ENCODE measurements at regions not wholly inside any gene's neighbourhood (a gene's known extent, or its start where the extent isn't known, plus 50 kb on each side); places are given as distances from the start of the nearest gene placed in this dataset.

- Mint-ChIP-seq H3K27me3 (ENCODE audit: low read depth) (no peaks in the 10 kb centered on the region), H3K27ac (ENCODE audit: unreplicated experiment) (no peak overlapping the region), H3K9me3 (ENCODE audit: low read depth) (no peaks in the 10 kb centered on the region), H3K4me3 (ENCODE audit: unreplicated experiment) (no peak overlapping the region), H3K36me3 (ENCODE audit: low read depth) (no peaks in the 10 kb centered on the region), H3K4me1 (ENCODE audit: low read depth) (peaks cover 20% of the 10 kb centered on the region)
- no peak for DNase-seq (ENCODE audit: low spot score)
- no peak for TF ChIP-seq CTCF (IDR thresholded peaks at IDR 0.05)
Measured at GRCh38 chr2:182621810-182622209, 94.2 kb upstream of the DNAJC10 start.

GRCh38 chr2:182622231-182622630, 93.8 kb upstream of the DNAJC10 start:
- DNase-seq (ENCODE audit: low spot score): no peak
- Mint-ChIP-seq H3K4me1 (ENCODE audit: low read depth) (peaks cover 19% of the 10 kb centered on the region), H3K27me3 (ENCODE audit: low read depth) (no peaks in the 10 kb centered on the region), H3K4me3 (ENCODE audit: unreplicated experiment) (no peak overlapping the region), H3K36me3 (ENCODE audit: low read depth) (no peaks in the 10 kb centered on the region), H3K9me3 (ENCODE audit: low read depth) (no peaks in the 10 kb centered on the region), H3K27ac (ENCODE audit: unreplicated experiment) (no peak overlapping the region)
- no peak for TF ChIP-seq CTCF (IDR thresholded peaks at IDR 0.05)

GRCh38 chr2:182625814-182626213, 90.2 kb upstream of the DNAJC10 start:
- H3K36me3 Mint-ChIP-seq (ENCODE audit: low read depth): no peaks in the 10 kb centered on the region
- peaks cover 11% of the 10 kb centered on the region for H3K4me1 Mint-ChIP-seq (ENCODE audit: low read depth)
- H3K27me3 Mint-ChIP-seq (ENCODE audit: low read depth): no peaks in the 10 kb centered on the region
- TF ChIP-seq CTCF (IDR thresholded peaks at IDR 0.05): no peak
- H3K27ac Mint-ChIP-seq (ENCODE audit: unreplicated experiment): no peak overlapping the region
- no peaks in the 10 kb centered on the region for H3K9me3 Mint-ChIP-seq (ENCODE audit: low read depth)
- DNase-seq (ENCODE audit: low spot score): no peak
- no peak overlapping the region for H3K4me3 Mint-ChIP-seq (ENCODE audit: unreplicated experiment)

- no peaks in the 10 kb centered on the region for H3K36me3 Mint-ChIP-seq (ENCODE audit: low read depth)
- no peaks in the 10 kb centered on the region for H3K4me1 Mint-ChIP-seq (ENCODE audit: low read depth)
- no peaks in the 10 kb centered on the region for H3K27me3 Mint-ChIP-seq (ENCODE audit: low read depth)
- no peak overlapping the region for H3K4me3 Mint-ChIP-seq (ENCODE audit: unreplicated experiment)
- H3K27ac Mint-ChIP-seq (ENCODE audit: unreplicated experiment): no peak overlapping the region
- H3K9me3 Mint-ChIP-seq (ENCODE audit: low read depth): no peaks in the 10 kb centered on the region
- TF ChIP-seq CTCF (IDR thresholded peaks at IDR 0.05): no peak
- DNase-seq (ENCODE audit: low spot score): no peak
Measured at GRCh38 chr2:182628916-182629315, 87.1 kb upstream of the DNAJC10 start.

GRCh38 chr2:182630207-182630606, 85.8 kb upstream of the DNAJC10 start:
- no peak overlapping the region for H3K4me3 Mint-ChIP-seq (ENCODE audit: unreplicated experiment)
- DNase-seq (ENCODE audit: low spot score): no peak
- H3K27me3 Mint-ChIP-seq (ENCODE audit: low read depth): no peaks in the 10 kb centered on the region
- H3K9me3 Mint-ChIP-seq (ENCODE audit: low read depth): no peaks in the 10 kb centered on the region
- H3K27ac Mint-ChIP-seq (ENCODE audit: unreplicated experiment): no peak overlapping the region
- H3K36me3 Mint-ChIP-seq (ENCODE audit: low read depth): no peaks in the 10 kb centered on the region
- TF ChIP-seq CTCF (IDR thresholded peaks at IDR 0.05): no peak
- no peaks in the 10 kb centered on the region for H3K4me1 Mint-ChIP-seq (ENCODE audit: low read depth)
